GM12875 (cell line): ENCODE measurements at regions not wholly inside any gene's neighbourhood (a gene's known extent, or its start where the extent isn't known, plus 50 kb on each side); places are given as distances from the start of the nearest gene placed in this dataset.

Source experiments
- H3K4me3 ChIP-seq: one replicate; pipeline ENCODE4 v1.5.1; 2011; ENCODE audit warnings: low read depth, low read length, control low read depth
- CTCF ChIP-seq: IDR thresholded peaks from 2 replicates; pipeline ENCODE4 v1.5.1; 2011; ENCODE audit warnings: low read depth, mild to moderate bottlenecking, control low read depth, inconsistent platforms, low read length, moderate library complexity, borderline replicate concordance; ENCODE audit not compliant: insufficient read depth

DNA sequence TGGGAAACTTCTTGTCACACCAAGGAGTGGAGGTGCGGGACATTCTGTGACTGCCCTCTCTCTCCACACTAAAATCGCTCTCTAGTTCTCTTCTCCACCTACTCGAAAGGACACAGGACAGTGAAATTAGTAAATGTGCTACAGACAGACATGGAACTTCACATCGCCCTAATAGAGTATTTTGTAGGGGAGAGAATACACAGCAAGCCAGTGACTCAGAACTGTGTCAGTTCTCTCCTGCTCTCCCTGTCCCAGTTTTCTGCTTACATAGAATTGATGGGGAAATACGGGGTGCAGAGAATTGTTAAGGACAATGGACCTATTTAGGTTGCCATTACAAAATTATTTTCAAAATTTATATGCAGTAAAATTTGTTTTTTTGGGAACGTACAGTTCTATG, 159.6 kb upstream of the GADL1 start:
- H3K4me3 ChIP-seq, result no peak overlapping the region
- TF ChIP-seq CTCF, result no peak

DNA sequence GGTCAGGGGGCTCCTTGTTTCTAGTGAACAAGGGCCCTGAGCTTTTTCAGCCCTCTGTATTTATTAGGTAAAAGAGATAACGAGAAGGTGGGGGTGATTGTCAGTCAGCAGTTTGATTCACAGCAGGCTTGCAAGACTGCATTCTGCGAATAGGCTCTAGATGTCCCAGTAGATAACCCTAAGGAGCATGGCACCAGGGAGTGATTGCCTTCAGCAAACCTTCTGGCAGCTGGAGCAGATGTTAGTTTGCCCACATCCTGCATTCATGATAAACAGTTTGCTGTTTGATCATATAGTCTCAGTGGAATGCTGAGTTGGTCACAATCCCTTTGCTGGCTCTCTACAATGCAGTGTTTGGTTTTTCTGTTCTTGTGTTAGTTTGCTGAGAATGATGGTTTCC, 161.3 kb upstream of the GADL1 start:
- H3K4me3 ChIP-seq, result no peak overlapping the region
- TF ChIP-seq CTCF, result no peak

- no peak for TF ChIP-seq CTCF
- H3K4me3 ChIP-seq, result no peak overlapping the region
These were observed 163.4 kb upstream of the GADL1 start for GRCh38 chr3:31057891-31058290.

DNA sequence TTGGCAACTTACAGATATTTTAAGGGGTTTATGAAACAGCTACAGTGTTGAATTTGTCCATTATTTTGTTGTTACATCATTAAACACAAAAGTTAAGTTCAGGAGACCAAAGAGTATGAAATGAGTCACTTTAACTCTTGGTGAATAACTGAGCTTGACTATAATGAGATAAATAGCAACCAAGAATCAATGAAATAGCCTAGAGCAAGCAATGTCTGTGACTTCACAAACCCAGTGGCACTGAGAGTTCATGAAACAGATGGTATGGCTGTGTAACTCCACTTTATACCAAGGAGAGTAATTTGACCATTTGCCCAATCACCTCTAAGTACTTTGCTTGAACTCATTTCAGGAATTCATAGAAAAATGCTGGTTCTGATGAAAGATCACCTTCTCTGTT, 169.6 kb upstream of the GADL1 start:
- TF ChIP-seq CTCF, result no peak
- no peak overlapping the region for H3K4me3 ChIP-seq

DNA sequence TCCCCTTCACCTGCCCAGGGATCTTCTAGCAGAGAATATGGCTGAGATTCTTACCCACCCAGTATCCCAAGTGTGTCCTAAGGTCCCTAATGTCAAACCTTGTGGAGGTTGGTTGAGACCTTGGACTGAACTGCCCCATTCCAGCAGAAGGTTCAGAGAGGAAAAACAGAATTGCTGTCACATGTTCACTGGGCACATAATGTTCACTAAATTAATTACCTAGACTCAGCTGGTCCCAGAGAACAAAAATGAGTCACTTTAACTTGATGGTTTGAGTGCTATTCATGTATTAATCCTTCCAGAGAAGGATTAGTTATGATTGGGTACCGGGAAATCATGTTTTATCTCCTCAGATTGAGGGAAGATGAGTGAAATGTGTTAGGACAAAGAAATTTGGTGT, 171.3 kb upstream of the GADL1 start:
- H3K4me3 ChIP-seq, result no peak overlapping the region
- no peak for TF ChIP-seq CTCF

DNA sequence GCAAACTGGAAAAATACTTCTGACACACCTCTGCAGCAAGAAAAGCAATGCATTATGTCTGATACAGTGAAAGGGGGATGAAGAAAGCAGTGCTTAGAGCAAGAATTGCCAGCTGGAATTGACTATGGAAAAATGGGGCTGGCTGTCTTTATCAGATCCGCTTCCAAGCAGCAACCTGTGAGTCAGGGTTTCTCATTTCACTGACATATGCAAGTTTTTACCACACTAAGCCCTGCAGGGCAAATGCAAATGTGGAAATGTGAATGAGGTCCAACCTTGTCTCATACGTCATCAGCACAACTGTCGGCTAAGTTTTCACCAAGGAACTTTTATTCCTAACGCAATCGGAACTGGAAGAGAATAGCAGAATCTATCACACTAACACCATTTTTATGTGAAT, 172.5 kb upstream of the GADL1 start:
- no peak for TF ChIP-seq CTCF
- H3K4me3 ChIP-seq, result no peak overlapping the region

- no peak for TF ChIP-seq CTCF
- H3K4me3 ChIP-seq, result no peak overlapping the region
These were observed 181.0 kb upstream of the GADL1 start for GRCh38 chr3:31075471-31075870.

GRCh38 chr3:31075876-31076275, 181.4 kb upstream of the GADL1 start:
- no peak for TF ChIP-seq CTCF
- no peak overlapping the region for H3K4me3 ChIP-seq
